IPS-NIHi7 (cell line): ENCODE measurements at regions not wholly inside any gene's neighbourhood (a gene's known extent, or its start where the extent isn't known, plus 50 kb on each side); places are given as distances from the start of the nearest gene placed in this dataset.

Experiments
- DNase-seq: peaks from one replicate; pipeline ENCODE4 v3.0.0; 2012; ENCODE audit warnings: mixed read lengths; ENCODE audit errors: extremely low spot score

DNA sequence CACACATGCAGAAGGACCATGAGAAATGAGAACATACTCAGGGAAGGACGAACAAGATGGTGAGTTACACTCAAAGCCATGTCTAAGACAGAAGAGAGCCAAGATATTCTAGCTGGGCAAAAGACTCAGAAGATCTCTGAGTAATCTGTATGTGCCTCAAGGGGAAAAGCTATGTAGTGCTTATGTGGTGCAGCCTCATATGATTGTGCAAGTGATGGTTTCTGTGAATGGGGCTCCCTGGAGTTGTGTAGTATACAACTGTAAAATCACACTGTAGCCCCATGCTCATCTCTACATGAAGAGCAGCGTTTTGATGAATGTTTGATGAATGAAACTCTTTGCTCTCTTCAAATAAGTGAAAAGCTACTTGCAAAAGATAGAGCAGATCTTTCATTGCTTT, 57.5 kb downstream of the OSR1 start:
- no peak for DNase-seq

DNA sequence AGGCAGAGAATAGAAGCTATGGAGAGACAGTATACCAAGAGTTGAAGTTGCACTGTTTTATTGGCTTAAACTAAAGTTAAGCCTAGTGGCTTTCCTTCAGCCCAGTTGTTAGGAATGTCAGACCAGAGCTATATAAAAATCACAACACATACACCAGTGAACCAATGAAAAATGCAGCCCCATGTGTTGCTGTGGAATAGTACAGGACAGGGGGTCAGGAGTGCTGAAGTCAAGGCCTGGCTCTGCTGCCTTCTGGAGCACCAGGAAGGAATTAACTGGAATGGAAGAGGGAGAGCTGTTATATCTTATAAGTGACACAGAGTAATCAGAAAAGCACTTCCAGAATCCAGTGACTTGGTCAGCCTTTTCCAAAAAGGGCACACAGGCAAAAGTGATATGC, 58.9 kb downstream of the OSR1 start:
- no peak for DNase-seq

DNA sequence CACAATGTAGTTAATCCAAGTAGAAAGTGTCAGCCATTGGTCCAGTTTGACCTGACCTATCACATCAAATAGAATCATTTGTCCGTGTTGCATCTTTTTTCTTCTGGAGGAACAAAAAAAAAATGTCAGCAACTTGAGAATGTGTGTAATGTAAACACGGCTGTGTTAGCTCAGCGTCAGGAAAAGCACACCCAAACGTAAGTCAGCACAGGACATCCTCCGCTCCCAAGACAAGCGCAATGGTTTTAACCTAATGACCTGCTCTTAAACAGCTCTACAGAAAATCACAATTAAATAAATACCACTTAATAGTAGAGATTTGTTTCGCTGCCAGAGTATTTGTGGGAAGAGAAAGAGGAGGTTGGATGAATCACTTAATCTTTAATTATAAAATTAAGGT, 59.4 kb downstream of the OSR1 start:
- DNase-seq: no peak

- DNase-seq: no peak
Measured at GRCh38 chr2:19297716-19298115, 60.7 kb downstream of the OSR1 start.

GRCh38 chr2:19295998-19296502, 62.4 kb downstream of the OSR1 start:
- DNase-seq: no peak

- DNase-seq: no peak
Measured at GRCh38 chr2:19292007-19292406, 66.4 kb downstream of the OSR1 start.

DNA sequence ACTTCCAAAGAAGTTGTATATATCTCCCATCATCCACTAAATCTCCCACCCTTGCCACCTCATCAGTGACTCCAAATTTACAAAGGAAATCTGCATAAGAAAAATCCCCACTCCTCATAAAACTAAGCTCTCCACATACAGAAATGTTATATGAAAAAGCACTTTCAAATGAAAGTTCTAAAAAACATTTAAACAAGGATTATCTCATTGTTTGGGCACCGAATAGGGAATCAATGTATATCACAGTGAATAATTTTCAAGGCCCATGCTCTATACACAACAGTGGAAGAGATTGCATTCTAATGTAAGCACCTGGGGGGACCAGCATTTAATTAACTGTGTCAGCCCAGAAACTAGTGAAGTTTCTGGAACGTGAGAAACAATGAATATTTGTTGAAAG, 70.1 kb downstream of the OSR1 start:
- DNase-seq: no peak

GRCh38 chr2:19287324-19287723, 71.1 kb downstream of the OSR1 start:
- no peak for DNase-seq

- no peak for DNase-seq
Measured at GRCh38 chr2:19282305-19282704, 76.1 kb downstream of the OSR1 start.

DNA sequence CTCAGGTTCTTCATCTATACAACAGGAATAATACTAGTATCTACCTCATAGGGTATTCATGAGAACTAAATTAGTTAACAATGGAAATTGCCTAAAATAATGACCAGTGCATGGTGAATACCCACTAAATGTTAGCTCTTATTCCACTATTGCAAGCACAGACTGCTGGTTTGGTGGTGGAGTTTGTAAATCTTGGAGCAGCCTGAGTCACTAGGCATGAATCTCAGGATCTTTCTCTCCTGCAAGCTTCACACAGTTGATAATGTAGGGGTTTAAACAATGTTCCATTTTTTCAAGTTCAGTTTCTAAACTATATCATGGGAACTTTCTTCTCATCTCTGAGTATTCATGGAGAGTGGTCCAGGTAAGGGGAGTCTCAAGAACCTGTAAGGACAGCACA, 84.0 kb downstream of the OSR1 start:
- DNase-seq: no peak

- no peak for DNase-seq
Measured at GRCh38 chr2:19272941-19273470, 85.4 kb downstream of the OSR1 start.

GRCh38 chr2:19272039-19272438, 86.4 kb downstream of the OSR1 start:
- DNase-seq: no peak

DNA sequence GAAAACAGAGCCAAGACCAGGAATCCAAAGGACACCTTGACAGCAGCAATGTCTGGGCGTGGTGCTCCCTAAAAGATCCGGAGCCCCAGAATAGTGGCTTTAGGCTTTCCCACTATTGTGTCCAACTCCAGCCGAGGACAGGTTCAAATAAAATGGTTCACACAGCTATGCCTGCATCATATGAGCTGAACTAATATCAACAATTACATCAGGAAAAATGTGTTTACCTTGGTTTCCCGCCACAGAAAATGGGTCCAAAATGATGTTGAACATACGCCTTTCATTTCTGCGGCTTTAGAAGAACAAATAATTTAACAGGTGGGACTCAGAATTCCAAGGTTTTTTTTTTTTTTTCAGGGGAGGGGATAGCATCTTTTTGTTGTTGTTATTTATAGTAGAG, 93.6 kb downstream of the OSR1 start:
- DNase-seq: no peak

- DNase-seq: no peak
Measured at GRCh38 chr2:19262150-19262549, 96.3 kb downstream of the OSR1 start.

DNA sequence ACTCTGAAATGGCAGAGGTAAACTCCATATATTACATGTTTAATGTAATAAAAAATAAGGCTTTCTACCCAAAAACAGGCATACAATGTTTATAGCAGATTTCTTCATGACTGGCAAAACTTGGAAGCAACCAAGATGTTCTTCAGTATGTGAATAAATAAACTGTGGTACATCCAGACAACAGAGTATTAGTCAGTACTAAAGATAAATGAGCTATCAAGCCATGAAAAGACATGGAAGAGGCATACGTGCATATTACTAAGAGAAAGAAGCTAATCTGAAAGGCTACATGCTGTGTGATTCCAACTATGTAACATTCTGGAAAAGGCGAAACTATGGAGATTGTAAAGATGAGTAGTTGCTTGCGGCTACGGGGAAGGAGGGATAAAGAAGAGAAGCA, 97.4 kb downstream of the OSR1 start:
- no peak for DNase-seq

DNA sequence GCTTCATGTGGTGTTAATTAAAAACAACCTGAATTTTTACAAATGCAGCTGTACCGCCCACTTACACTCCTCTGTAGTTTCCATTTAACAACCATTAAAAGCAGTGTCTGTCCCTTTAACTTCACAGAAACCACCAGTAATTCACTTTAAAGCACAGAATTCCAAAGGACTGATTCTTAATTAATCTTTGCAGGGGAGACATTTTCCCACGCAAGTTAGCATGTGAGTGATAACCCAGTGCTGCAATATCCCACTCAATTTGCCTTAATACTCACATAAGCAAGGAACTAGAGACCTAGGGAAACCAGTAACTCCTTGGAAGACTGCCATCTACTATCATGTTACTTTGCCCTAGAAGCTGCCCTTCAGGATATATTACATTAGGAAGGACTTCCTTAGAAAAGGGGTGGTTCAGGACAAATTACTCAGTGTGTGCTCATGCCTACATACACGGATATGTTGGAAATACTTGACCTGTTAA, 102.3 kb downstream of the OSR1 start:
- no peak for DNase-seq

- no peak for DNase-seq
Measured at GRCh38 chr2:19255481-19255880, 102.9 kb downstream of the OSR1 start.

- no peak for DNase-seq
Measured at GRCh38 chr2:19251554-19251953, 106.9 kb downstream of the OSR1 start.

DNA sequence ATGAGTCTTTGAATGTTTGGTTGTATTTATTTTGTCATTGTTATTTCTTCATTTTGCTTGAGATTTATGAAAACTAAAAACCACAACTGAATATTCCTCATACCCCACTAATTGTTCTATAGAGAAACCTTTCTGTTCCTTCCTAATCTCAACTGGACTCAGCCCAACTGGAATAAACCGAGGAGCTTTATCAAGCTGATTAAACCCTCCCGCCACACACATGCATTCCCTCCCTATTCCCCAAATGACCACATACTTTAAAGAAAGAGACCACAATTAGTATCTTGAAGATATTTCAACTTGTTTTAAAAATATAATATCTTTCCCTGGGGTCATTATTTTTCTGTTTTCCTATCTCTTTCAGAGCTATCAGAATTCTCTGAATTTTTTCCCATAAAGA, 107.5 kb downstream of the OSR1 start:
- DNase-seq: no peak

- DNase-seq: no peak
Measured at GRCh38 chr2:19247186-19247585, 111.2 kb downstream of the OSR1 start.

DNA sequence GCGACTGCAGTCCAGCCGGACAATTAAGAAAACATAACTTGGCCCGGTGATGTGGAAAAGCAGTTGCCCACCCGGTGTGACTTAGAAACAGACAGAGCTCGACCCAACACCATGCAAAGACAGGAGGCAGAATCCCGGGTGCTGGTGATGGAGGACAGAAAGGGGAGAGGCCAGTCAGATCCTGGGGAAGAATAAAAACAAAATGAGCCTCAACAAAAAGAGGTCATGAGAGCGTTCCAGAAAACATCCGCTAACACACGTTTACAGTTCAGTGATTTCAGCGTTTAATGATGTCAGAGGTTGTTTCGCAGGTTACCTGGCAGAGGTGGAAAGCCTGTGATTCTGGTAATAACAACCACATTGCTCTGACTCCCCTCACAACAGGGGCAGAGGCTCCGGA, 111.9 kb downstream of the OSR1 start:
- no peak for DNase-seq

GRCh38 chr2:19244460-19245363, 113.7 kb downstream of the OSR1 start:
- no peak for DNase-seq

DNA sequence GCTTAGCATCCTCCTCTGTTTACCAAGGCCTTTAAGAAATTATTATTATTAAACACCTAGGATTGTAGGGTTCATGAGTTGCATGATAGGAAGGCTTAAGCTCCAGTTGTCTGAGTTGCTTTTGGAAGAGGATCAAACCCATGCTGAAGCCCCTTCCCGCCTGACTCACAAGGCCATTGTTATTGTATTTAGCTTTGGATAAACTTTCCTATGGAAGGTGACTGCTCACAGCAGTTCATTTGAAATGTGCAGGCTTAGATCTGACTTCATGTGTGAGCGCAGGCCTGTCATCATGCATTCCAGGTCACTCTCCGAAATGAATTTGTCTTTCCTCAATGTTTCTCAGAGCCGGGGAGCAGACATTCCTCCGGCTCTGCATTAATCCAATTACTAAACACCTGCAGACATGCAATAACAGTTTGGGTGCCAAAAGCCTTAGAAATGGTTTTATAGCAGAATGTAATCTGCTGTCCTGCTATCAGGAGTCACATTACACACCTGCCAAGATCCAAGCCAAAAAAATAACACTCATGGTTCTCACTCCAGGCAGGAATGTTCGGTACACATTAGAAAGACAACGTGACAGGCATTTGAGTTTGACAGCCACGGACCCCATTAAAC, 119.9 kb downstream of the OSR1 start:
- DNase-seq: no peak
